CD4-positive, alpha-beta T cell treated with Interleukin-6 for 4 hours (primary cell): ENCODE measurements at regions not wholly inside any gene's neighbourhood (a gene's known extent, or its start where the extent isn't known, plus 50 kb on each side); places are given as distances from the start of the nearest gene placed in this dataset.

Experiments used
- DNase-seq: peaks from one replicate; pipeline ENCODE4 v3.0.0-alpha.2; 2020; ENCODE audit warnings: mixed read lengths

GRCh38 chr11:26276798-26277424 is 55.0 kb upstream of the ANO3 start:
- peak; percentile 29 for DNase-seq

GRCh38 chr11:26278354-26278753 is 53.6 kb upstream of the ANO3 start:
- DNase-seq, result no peak
